ENCODE measurements at regions not wholly inside any gene's neighbourhood (a gene's known extent, or its start where the extent isn't known, plus 50 kb on each side); places are given as distances from the start of the nearest gene placed in this dataset.
"Not testable (repeated sequence)": the region's sequence is repeated elsewhere in the genome, so short reads cannot be mapped to it uniquely, and the experiment has no call there.

DNA sequence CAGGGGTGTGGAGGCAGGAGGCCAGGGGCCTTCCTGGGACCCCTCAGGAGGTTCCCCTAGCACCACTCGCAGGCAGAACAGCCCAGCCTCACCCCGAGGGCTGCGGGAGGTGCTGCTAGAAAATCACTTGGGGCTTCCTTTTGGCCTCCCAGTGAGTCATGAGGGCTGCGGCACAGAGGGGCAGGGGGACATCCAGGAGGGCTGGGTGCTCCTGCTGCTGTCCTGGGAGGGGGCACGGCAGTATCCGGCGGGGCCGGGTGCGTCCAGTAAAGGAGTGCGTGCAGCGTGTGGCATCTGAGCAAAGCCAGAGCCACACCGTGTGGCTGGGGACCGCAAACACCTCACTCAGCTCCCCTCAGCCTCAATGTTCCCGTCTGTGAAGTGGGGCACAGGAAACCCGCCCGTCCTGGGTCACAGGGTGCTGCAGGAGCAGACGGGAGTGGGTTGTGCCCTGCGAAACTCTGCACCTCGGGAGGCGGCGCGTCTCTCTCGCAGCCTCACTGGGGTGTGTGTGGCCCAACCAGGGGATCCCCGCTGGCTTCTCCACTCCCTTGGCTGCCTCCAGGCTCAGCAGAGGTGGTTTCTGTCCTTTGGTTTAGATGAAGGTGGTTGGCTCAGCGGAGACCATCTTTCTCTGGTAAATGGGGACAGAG, 117.3 kb upstream of the ZNF469 start:
- not testable (repeated sequence) for DNase-seq (ENCODE audit: low spot score)

DNA sequence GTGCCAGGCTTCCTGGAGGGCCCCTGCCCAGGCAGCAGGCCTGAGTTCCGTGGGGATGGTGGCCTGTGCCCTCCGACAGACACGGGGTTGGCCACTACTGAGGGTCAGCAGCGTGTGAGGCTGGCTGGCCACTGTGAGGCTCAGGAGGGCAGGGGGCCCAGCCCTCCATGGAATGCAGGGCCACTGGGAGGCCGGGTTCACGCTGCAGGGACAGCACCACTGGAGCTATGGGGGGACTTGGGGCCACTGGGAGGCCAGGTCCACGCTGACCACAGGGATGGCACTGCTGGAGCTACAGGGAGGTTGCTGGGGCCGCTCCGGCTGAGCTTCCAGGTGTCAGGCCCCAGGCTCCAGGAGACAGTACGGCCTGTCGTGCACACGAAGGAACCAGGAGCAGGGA, 116.7 kb upstream of the ZNF469 start:
- not testable (repeated sequence) for DNase-seq (ENCODE audit: low spot score)

DNA sequence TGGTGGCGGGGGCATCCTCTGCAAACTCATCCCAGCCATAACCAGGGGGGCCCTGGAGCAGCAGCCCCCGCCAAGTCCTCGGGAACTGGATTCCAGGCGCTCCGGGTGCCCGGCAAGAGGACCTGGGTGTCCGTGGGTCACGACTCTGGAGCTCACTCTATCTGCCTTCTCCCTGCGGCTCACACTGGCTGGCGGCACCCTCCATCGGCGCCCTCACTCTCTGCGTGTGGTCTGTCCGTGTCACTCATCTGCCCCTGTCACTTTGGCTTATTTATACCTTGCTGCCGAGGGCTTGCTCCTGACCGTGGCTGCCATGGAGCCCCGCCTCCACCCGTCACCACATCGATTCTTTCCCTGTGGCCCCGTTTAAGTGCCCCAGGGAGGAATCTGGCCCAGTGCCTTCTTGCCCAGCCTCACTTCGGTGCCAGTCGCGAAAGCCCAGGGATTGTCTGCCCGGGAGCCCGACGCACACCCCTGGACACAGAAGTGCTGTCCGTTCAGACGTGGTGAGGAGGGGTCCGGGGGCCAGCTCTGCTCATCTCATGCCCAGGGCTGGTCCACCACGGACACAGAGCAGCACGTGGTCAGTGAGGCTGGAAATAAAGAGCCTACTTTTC, 115.7 kb upstream of the ZNF469 start:
- DNase-seq (ENCODE audit: low spot score) = not testable (repeated sequence)

DNA sequence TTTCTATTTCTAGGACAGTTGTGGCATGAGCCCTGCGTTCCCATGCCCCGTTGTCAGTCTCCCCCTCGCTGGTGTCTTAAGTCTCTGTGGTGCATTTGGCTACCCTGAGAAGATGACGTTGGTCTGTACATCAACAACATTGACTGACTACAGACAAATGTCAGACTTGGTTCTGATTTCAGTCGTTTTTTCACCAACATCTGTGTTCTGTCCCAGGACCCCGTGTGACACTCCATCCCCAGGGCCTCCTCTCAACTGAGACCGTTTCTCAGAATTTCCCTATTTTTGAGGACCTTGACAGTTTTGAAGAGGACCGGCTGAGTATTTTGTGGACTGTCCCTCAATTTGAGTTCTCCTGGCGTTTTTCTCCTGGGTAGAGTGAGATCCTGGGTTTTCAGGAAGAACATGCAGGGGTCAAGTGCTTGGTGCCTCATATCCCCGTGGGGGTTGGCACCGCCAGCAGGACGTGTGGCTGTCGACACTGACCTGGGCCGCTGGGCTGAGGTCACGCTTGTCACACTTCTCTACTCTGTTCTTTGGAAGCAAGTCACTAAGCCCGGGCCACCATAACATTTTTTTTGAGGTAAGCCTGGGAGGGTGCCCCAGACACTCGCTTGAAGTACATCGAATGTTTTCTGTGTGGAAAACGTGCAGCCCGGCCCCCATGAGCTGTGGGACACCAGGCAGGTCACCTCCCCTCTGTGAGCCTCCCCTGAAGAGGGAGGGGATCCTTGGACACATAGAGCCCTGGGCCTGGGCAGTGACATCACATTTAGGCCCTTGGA, 114.4 kb upstream of the ZNF469 start:
- DNase-seq (ENCODE audit: low spot score) = not testable (repeated sequence)

DNA sequence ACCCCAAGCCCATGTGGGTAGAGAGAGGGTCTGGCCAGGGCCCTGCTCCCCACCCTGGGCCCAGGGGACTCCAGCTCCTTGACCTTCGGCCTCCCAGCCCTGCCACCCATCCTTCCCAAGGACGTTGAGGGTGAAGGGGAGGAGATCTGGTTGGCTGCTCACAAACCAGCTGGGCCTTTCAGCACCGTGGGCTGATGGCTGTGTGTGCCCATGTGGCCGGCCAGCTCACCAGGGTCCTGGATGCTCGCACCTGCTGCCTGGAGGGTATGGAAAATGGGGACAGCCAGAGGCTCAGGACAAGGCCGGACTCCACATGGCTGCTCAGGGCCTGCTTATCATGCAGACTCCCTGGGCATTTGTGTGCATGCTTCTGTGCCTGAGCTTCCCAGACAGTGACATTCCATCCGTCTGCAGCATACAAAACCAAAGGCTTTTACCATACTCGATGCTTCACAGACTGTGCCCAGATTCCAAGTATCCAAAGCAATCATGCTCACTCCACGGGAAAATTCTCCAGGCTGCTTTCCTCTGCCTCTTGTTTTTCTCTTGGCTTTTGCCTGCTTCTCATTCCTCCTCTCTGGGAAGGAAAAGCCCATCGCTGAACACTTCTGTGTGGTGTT, 112.5 kb upstream of the ZNF469 start:
- peak; percentile 70 for DNase-seq (ENCODE audit: low spot score)

DNA sequence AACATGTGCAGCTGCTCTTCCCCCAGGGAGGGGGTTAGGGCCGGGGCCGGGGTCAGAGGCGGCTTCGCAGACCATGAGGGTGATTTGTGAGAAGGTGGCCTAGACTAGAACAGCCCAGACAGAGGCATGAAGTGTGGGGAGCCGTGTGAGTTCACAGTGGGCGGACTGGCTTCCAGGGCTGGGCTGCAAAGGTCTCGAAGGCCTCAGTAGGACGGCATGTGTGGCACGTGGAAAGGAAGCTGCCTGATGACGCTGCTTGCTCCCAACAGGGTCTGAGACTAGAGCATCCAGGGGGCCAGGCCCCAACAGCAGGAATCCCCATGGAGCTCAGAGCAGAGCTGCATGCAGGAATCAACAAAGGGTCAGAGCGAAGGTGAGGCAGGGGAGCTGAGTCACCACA, 111.5 kb upstream of the ZNF469 start:
- not testable (repeated sequence) for DNase-seq (ENCODE audit: low spot score)

DNA sequence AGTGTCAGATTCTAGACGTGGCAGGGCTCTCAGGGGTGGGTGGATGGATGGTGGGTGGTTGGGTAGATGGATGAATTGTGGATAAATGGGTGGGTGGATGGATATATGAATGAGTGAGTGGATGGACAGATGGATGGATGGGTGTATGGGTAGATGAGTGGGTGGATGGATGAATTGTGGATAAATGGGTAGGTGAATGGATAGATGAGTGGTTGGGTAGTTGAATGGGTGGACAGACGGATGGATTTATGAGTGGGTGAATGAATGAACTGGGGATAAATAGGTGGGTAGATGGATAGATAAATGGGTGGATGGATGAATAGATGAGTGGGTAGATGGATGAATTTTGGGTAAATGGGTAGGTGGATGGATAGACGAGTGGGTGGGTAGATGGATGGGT, 111.0 kb upstream of the ZNF469 start:
- DNase-seq (ENCODE audit: low spot score) = not testable (repeated sequence)

DNA sequence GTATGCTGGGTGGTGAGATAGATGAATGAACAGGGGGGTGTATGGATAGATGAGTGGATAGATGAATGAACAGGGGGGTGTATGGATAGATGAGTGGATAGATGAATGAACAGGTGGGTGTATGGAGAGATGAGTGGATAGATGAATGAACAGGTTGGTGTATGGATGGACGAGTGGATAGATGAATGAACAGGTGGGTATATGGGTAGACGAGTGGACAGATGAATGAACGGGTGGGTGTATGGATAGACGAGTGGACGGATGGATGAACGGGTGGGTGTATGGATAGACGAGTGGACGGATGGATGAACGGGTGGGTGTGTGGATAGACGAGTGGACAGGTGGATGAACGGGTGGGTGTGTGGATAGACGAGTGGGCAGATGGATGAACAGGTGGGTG, 110.3 kb upstream of the ZNF469 start:
- DNase-seq (ENCODE audit: low spot score) = not testable (repeated sequence)

DNA sequence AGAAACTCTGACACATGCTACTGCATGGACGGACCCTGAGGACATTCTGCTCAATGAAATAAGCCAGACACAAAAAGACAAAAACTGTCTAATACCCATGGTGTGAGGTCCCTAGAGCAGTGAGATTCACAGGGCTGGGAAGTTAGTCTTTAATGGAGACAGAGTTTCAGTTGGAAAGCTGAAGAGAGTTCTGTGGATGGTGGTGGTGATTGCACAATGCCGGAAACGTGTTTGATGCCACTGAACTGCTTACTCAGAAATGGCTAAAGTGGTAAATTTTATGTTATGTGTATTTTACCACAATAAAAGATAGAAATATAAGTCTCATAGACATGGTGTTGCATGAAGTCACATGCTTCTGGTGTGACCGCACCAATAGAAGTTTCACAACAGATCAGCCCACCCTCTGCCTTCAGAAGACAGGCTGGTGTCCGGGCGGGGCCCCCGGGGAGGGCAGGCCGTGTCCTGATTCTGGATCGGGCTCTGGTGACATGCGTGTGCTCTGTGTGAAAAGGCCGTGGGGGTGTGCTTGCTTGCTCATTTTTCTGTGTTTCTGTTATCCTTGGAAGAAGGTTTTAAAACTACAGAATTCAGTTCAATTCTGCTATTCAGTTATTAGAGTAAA, 108.5 kb upstream of the ZNF469 start:
- DNase-seq (ENCODE audit: low spot score) = peak; percentile 57

DNA sequence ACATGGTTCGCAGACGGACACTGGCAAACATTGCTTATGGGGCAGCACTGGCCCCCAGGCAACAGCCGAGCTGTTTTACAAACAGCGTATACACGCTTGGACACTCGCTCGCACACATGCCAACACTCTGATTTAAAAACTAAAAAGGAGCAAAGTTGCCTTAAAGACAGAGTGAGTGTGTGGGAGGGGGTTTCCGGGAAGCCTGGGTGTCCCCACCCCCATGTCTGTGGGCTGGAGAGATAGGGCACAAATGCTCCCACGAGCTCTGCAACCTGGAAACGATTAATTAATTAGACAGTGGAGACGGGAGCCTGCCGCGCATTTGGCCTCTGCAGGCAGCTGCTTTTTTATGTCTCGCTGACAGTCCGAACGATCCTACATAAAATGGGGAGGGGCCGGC, 107.9 kb upstream of the ZNF469 start:
- no peak for DNase-seq (ENCODE audit: low spot score)

DNA sequence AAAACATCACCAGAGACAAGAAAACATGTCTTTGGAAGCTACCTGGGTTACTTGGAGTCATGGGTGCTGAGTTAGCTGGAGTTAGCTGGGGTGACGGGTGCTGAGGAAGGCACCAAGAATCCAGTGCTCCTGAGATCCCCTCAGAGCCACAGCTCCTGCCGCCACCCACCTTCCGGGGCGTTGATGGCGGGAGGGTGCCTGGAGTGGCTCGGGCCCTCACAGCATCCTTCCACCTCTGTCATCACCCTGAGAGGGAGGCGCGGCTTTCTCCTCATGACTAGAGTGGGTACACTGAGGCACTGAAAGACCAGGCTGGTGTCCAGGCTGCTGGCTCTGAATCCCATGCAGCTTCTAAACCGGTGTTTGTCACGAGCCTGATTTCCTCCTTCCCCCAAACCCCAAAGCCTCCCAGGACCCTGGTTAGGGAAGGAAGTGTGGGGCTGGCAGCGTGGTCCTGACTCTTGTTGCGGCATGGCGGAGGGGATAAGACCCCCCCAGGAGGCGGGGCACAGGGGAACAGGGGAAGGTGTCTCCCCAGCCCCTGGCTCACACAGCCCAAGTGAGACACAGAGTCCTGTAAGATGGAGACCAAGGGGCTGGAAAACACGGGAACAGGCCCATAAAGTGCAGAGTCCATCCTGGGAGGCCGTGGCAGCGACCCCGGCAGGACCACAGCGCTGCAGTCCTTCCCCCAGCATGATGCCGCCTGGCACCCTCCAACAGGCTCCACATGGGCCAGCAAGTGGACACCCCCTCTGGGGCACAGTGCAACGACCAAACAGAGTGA, 107.2 kb upstream of the ZNF469 start:
- DNase-seq (ENCODE audit: low spot score) = not testable (repeated sequence)

DNA sequence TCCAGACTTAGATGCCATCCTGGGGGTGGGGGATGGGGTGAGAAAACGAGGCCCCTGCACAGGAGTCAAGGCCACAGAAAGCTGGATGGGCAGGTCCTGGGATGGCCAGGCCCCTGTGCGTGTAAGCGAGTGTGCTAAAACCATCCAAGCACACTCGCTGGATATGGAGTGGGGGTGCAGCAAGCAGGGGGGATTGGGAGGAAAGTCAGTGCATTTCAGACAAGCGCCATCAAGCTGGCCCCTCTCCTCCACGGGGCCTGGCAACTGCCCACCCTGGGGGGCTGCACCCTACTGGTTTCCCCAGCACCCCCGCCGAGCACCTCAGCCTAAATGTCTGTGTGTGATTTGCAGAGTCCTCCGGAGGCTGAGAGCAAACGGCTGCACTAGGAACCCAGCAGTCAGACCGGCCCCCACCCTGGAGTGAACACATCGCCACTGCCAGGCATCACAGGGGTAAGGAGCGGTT, 106.6 kb upstream of the ZNF469 start:
- not testable (repeated sequence) for DNase-seq (ENCODE audit: low spot score)

DNA sequence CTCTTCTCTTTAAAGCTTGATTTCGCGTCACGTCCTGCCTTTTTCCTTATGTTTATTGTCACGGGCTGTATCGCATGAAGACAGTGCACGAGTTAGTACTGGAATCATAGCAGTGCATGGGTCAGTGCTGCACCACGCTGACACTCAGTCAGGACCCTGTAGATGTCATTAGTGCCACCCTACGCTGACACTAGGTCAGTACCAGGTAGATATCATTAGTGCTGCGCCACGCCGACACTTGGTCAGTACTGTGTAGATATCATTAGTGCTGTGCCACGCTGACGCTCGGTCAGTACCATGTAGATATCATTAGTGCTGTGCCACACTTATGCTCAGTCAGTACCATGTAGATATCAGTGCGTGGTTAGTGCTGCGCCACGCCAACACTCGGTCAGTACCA, 106.2 kb upstream of the ZNF469 start:
- no peak for DNase-seq (ENCODE audit: low spot score)

DNA sequence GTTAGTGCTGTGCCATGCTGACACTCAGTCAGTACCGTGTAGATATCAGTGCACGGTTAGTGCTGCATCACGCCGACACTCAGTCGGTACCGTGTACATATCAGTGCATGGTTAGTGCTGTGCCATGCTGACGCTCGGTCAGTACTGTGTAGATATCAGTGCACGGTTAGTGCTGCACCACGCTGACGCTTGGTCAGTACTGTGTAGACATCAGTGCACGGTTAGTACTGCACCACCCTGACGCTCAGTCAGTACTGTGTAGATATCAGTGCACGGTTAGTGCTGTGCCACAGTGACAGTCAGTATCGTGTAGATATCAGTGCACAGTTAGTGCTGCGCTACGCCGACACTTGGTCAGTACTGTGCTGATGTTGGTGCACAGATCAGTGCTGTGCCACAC, 102.8 kb upstream of the ZNF469 start:
- DNase-seq (ENCODE audit: low spot score) = no peak

DNA sequence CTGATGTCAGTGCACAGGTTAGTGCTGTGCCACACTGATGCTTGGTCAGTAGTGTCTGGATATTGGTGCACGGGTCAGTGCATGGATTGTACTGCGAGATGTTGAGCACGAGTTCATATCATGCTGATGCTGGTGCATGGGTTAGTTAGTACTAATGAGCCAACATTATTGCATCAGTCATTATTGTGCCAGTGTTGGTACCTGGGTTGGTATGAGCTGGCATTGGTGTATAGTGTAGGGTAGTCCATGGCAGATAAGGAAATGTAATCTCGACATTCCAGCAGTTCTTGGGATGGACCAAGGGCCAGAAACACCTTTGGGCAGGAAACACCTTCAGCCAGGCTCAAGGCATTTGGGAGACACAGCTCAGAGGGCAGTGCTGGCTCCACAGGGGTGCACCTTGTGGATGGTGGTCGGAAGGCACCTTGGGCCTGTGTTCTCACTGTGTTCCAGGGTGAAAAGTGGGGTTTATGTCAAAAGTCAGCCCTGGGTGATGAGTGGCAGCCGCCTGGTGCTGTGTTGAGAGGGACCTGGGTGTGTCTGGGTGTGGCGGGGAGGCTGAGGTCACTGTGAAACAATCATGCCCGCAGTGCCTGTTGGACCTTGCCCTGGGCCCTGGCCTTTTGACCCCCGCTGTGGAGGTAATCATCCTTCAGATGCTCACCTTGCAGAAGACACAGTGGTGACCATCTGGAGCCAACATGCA, 100.7 kb upstream of the ZNF469 start:
- DNase-seq (ENCODE audit: low spot score) = no peak

DNA sequence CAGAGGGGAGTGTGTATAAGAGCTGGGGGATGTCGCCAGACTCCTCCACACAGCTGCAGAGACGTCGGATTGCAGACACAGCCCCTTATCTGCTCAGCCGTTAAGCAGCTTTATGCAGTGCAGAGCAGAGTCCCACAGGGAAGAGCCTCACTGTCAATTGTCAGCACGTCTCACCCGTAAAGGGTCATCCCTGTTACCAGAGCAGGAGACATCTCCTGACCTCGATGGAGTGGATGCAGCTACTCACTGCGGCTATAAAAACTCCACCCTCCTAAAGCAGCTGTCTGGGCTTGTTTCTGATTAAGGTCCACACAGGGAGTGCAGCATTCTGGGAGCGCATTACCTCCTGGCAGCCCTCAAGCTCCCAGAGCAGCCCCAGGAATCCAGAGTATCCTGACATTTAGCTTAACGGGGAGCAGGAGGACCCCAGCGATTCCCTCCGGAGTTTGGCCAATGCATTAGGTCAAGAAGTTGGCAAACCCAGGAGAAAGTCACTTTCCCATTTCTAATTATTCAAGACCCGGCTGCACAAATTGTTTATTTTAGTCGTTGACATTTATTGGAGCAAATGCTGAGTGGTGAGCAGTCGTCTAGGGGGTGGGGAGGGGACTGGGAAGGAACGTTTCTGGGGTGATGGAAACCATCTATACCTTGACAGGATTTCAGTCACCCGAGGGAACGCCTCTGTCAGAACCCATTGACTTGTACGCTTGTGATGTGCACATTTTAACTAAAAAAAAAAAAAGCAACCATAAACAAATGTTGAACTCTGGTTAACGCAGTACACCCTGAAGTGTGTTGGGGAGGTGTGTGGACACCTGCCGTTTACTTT, 100.0 kb upstream of the ZNF469 start:
- peak; percentile 95 for DNase-seq (ENCODE audit: low spot score)

DNA sequence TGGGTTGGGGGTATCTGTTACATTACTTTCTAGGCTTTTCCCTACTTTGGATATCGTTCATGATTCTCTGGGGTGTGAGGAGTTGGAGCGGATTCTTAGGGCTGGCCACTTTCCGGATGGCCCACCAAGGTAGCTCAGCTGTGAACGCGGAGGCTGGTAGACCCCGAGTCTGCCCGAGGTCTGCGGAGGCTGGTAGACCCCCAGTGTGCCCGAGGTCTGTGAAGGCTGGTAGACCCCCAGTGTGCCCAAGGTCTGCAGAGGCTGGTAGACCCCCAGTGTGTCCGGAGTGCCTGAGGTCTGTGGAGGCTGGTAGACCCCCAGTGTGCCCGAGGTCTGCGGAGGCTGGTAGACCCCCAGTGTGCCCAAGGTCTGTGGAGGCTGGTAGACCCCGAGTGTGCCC, 99.2 kb upstream of the ZNF469 start:
- DNase-seq (ENCODE audit: low spot score) = no peak

DNA sequence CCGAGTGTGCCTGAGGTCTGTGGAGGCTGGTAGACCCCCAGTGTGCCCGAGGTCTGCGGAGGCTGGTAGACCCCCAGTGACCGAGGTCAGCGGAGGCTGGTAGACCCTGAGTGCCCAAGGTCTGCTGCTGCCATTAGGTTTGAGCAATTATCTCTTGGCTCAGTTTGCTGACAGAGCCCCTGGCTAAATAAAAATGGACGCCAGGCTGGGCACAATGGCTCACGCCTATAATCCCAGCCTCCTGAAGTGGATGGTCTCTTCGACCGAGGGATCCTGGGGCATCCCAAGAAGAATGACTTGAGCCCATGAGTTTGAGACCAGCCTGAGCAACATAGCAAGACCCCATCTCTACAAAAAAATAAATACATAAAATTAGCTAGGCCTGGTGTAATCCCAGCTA, 98.7 kb upstream of the ZNF469 start:
- no peak for DNase-seq (ENCODE audit: low spot score)
